ENCODE measurements at regions not wholly inside any gene's neighbourhood (a gene's known extent, or its start where the extent isn't known, plus 50 kb on each side); places are given as distances from the start of the nearest gene placed in this dataset.

DNA sequence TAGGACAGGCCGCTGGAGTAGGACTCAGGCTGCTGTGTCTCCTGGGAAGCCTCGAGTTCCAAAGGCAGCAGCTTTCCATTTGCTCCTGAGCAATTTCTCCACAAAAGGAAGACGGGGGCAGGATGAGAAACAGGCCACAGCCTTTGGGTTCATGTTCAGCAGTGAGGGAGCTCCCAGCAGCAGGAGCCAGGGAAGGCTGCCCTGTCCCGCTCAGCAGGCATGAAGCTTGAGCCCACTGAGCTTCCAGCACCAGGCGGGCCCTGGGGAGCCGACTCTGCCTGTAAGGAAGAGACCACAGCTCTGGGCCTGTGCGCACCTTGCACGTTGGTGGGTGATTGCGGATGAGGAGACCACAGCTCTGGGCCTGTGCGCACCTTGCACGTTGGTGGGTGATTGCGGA lies 527.2 kb downstream of the TCERG1L start:
- in situ Hi-C loops (cut with MboI; ENCODE audit: low pct_ligation_motif_present in 1 of 4, low pct_unique_long_range_greater_than_20kb in 1 of 4, low sequenced_read_pairs in 3 of 4) = no loop called here
- H3K27me3 ChIP-seq = no peaks in the 10 kb centered on the region
- no peak for TF ChIP-seq POLR2AphosphoS5 (IDR thresholded peaks at IDR 0.05)
- TF ChIP-seq POLR2A (IDR thresholded peaks at IDR 0.05) = no peak
- TF ChIP-seq, protein P1, sequence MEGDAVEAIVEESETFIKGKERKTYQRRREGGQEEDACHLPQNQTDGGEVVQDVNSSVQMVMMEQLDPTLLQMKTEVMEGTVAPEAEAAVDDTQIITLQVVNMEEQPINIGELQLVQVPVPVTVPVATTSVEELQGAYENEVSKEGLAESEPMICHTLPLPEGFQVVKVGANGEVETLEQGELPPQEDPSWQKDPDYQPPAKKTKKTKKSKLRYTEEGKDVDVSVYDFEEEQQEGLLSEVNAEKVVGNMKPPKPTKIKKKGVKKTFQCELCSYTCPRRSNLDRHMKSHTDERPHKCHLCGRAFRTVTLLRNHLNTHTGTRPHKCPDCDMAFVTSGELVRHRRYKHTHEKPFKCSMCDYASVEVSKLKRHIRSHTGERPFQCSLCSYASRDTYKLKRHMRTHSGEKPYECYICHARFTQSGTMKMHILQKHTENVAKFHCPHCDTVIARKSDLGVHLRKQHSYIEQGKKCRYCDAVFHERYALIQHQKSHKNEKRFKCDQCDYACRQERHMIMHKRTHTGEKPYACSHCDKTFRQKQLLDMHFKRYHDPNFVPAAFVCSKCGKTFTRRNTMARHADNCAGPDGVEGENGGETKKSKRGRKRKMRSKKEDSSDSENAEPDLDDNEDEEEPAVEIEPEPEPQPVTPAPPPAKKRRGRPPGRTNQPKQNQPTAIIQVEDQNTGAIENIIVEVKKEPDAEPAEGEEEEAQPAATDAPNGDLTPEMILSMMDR (IDR thresholded peaks at IDR 0.05) = no peak
- TF ChIP-seq EP300 (IDR thresholded peaks at IDR 0.05; ENCODE audit: low read depth) = no peak
- H3K4me3 ChIP-seq = no peak overlapping the region
- no peaks in the 10 kb centered on the region for H3K36me3 ChIP-seq
- intact Hi-C loops (cut with DNase I; ENCODE audit: low total_unique reads) = no loop called here
- H3K4me1 ChIP-seq = no peaks in the 10 kb centered on the region
- WGBS, 2 donors (ENCODE audit: low coverage in 1 of 2) = 84% methylated on average over 12 of the region's 12 CpGs; no CpG with 5 or more reads in 1 of the 2 donors
- DNase-seq = no peak
- no peak overlapping the region for H3K27ac ChIP-seq
- H3K9me3 ChIP-seq = no peaks in the 10 kb centered on the region

DNA sequence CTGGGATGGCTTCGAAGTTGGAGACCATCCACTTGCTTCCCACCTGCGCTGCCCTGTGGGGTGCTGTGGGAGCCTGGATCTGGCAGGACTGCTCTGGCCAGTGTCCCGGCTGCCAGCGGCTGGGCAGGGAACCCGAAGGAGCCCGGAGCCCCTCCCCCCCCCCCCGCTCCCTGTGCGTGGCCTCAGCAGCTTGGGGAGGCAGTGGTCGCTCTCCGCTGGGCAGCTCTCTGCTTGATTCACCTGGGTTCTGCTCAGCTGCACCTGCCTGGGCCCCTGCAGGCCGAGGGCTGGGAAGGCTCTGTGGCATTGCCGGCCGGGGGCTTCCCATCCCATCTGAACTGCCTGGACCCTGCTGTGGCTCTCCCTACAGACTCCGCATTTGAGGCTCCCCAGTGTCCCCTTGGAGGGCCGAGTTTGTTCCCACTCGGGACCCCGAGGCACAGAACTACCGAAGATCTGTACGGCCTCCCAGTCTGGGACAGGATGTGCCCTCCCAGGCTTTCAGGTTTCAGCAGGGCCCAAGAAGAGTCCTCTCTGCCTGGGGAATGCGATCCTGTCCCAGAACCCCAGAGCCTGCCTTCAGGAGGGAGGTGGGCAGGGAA lies 525.1 kb downstream of the TCERG1L start:
- DNase-seq = no peak
- Histone ChIP-seq H3K9me3 (no peaks in the 10 kb centered on the region), H3K27me3 (no peaks in the 10 kb centered on the region), H3K4me3 (no peak overlapping the region), H3K27ac (no peak overlapping the region), H3K36me3 (no peaks in the 10 kb centered on the region), H3K4me1 (no peaks in the 10 kb centered on the region)
- in situ Hi-C loops (cut with MboI; ENCODE audit: low pct_ligation_motif_present in 1 of 4, low pct_unique_long_range_greater_than_20kb in 1 of 4, low sequenced_read_pairs in 3 of 4) = no loop called here
- intact Hi-C loops (cut with DNase I; ENCODE audit: low total_unique reads) = no loop called here
- TF ChIP-seq POLR2A (IDR thresholded peaks at IDR 0.05) (no peak), EP300 (IDR thresholded peaks at IDR 0.05; ENCODE audit: low read depth) (no peak), POLR2AphosphoS5 (IDR thresholded peaks at IDR 0.05) (no peak)
- TF ChIP-seq, protein P1 (IDR thresholded peaks at IDR 0.05) = no peak
- 90% methylated on average over 18 of the region's 20 CpGs; no CpG with 5 or more reads in 1 of the 2 donors for WGBS, 2 donors (ENCODE audit: low coverage in 1 of 2)

DNA sequence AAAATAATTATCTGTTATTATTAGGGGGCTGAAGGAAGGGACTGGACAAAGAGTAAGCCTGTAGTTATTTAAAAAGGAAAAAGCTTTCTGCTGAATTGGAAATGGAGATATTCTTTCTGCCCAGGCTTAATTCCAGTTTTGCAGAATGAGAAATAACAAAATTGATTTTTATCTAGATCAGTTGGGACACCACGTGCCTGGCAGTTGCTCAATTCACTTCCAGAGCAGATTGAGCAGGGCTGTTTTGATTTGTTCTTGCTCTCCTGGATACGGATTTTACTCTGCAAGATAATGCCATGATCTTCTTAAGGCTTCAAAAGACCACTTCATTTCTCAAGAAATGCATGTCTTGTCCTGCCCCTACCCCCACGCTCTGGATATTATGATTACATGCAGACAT lies 524.3 kb downstream of the TCERG1L start:
- DNase-seq = no peak

DNA sequence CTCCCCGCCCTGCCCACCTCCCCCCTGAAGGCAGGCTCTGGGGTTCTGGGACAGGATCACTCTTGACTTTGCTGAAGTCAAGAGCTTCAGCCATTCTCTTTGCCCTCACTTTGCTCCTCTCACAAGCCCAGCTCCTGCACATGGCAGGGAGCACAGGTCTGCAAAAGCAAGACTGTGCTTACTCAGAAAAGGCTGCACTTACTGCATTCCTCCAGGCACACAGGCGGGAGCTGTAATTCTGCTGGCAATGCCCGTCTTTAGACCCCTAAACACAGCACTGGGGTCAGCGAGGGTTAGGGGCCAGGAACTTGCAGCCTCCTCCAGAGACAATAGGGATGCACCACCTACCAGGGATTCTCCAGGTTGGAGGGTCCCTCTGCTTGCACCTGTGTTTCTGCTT lies 523.7 kb downstream of the TCERG1L start:
- intact Hi-C loops (cut with DNase I; ENCODE audit: low total_unique reads) (no loop called here), in situ Hi-C loops (cut with MboI; ENCODE audit: low pct_ligation_motif_present in 1 of 4, low pct_unique_long_range_greater_than_20kb in 1 of 4, low sequenced_read_pairs in 3 of 4) (no loop called here)
- WGBS, 2 donors (ENCODE audit: low coverage in 1 of 2) = 50% methylated on average over 4 of the region's 4 CpGs; no CpG with 5 or more reads in 1 of the 2 donors
- Histone ChIP-seq H3K27me3 (no peaks in the 10 kb centered on the region), H3K36me3 (no peaks in the 10 kb centered on the region), H3K27ac (no peak overlapping the region), H3K4me3 (no peak overlapping the region), H3K4me1 (no peaks in the 10 kb centered on the region), H3K9me3 (no peaks in the 10 kb centered on the region)
- no peak for DNase-seq
- TF ChIP-seq, protein P1 (IDR thresholded peaks at IDR 0.05) = no peak
- no peak for TF ChIP-seq EP300 (IDR thresholded peaks at IDR 0.05; ENCODE audit: low read depth)
- TF ChIP-seq POLR2A (IDR thresholded peaks at IDR 0.05) = no peak
- TF ChIP-seq POLR2AphosphoS5 (IDR thresholded peaks at IDR 0.05) = no peak

More for the DNA sequence above, 524.3 kb downstream of the TCERG1L start:
- Histone ChIP-seq H3K9me3 (no peaks in the 10 kb centered on the region), H3K27ac (no peak overlapping the region), H3K36me3 (no peaks in the 10 kb centered on the region), H3K4me3 (no peak overlapping the region), H3K4me1 (no peaks in the 10 kb centered on the region), H3K27me3 (no peaks in the 10 kb centered on the region)
- intact Hi-C loops (cut with DNase I; ENCODE audit: low total_unique reads) (no loop called here), in situ Hi-C loops (cut with MboI; ENCODE audit: low pct_ligation_motif_present in 1 of 4, low pct_unique_long_range_greater_than_20kb in 1 of 4, low sequenced_read_pairs in 3 of 4) (no loop called here)
- TF ChIP-seq, protein P1 (IDR thresholded peaks at IDR 0.05) = no peak
- no peak for TF ChIP-seq POLR2A (IDR thresholded peaks at IDR 0.05)
- WGBS, 2 donors (ENCODE audit: low coverage in 1 of 2) = 35 to 43% methylated on average over 3 of the region's 3 CpGs
